ENCODE measurements at regions not wholly inside any gene's neighbourhood (a gene's known extent, or its start where the extent isn't known, plus 50 kb on each side); places are given as distances from the start of the nearest gene placed in this dataset.
"Not testable (repeated sequence)": the region's sequence is repeated elsewhere in the genome, so short reads cannot be mapped to it uniquely, and the experiment has no call there.

- no peak for DNase-seq (ENCODE audit: low spot score)
These were observed 107.1 kb upstream of the STK17B start for GRCh38 chr2:196278491-196278911.

GRCh38 chr2:196279541-196279940 is 108.2 kb upstream of the STK17B start:
- DNase-seq (ENCODE audit: low spot score): no peak

- DNase-seq (ENCODE audit: low spot score): no peak
These were observed 112.9 kb upstream of the STK17B start for GRCh38 chr2:196284144-196284844.

DNA sequence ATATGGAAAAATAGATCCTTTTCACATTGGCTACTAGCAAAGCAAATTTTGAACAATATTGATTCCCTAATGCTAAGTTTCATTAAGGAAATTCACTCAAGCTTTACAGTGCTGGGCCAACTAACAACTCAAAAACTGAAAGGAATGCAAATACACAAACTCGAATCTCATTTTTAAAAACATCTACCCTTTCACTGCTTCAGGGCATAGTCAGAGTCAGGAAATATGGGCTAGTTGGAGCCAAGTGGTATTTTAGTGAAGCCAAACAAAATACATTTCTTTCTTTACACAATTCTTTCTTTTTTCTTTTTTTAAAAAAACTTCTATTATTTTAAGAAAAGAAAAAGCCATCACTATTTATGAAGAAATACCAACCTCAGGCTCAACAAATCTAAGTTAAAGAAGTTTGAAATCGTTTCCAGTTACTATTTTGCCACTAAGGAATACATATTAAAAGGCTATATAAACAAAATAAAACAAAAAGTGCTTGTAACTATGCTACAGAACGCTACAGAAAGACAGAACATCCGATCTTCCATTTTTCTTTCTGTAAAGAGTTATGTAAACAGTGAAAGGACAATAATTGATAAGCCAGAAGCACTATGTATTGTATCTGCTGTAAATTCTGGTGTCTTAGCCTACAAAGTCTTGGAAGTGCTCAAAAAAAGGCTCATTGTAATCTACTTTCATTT is 113.6 kb upstream of the STK17B start:
- no peak for DNase-seq (ENCODE audit: low spot score)

- no peak for DNase-seq (ENCODE audit: low spot score)
These were observed 115.4 kb upstream of the STK17B start for GRCh38 chr2:196286821-196287220.

GRCh38 chr2:196287523-196287922 is 116.1 kb upstream of the STK17B start:
- no peak for DNase-seq (ENCODE audit: low spot score)

DNA sequence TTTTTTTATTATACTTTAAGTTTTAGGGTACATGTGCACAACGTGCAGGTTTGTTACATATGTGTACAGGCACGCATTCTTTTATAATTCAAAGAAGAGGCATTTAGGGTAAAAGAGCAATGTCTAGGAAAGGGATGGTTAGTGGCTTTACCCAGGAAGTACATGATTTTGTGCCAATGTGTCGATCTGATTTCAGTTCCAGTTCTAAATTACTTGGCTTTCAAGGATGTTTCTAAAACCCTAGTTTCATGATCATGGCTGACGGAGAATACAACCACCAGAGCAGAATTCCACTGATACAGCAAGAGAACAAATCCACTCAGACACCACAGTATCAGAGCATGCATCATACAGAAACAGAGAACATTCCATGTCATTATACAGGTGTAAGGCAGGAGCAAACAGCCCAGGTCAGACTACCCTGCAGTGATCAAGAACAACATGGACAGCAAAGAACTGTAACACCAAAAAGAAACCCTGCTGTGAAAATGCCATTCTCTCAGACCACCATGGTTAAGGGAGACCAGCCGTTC is 116.7 kb upstream of the STK17B start:
- DNase-seq (ENCODE audit: low spot score): no peak

- DNase-seq (ENCODE audit: low spot score): no peak
These were observed 117.6 kb upstream of the STK17B start for GRCh38 chr2:196289000-196289399.

DNA sequence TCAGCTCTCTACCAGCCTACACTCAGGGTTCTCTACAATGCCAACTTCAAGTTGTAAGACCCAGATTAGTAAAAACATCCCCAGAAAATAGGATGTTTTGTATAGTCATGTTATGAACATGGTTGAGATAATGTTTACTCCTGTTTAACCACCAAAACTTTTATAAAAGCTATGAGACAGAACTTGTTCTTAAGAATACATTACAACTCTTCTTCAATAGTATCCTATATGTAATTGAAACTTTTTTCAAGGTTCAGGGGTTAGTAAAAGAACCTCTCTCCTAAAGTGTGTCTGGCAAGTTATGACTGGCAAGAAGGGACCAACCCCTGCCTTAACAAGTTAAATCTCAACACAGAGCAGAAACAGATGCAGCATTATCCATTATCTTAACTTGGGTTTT is 118.8 kb upstream of the STK17B start:
- DNase-seq (ENCODE audit: low spot score): no peak

GRCh38 chr2:196290569-196290968 is 119.2 kb upstream of the STK17B start:
- DNase-seq (ENCODE audit: low spot score): no peak

DNA sequence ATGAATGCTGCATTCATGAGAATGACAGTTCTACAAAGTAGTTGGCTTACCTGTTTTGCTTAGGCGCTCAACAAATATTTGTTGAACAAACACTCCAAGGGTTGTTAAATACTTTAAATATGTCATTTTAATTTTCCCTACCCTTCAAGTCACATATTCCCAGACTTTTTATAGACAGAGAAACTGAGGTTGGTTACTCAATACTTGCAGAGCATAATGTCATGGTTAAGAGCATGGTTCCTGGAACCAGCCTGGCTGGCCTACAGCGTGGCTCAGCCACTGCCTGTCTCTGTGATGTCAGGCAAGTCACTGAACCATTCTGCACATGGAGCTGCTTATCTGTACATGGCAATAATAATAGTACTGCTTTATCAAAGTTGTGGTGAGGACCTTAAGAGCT is 120.0 kb upstream of the STK17B start:
- no peak for DNase-seq (ENCODE audit: low spot score)

DNA sequence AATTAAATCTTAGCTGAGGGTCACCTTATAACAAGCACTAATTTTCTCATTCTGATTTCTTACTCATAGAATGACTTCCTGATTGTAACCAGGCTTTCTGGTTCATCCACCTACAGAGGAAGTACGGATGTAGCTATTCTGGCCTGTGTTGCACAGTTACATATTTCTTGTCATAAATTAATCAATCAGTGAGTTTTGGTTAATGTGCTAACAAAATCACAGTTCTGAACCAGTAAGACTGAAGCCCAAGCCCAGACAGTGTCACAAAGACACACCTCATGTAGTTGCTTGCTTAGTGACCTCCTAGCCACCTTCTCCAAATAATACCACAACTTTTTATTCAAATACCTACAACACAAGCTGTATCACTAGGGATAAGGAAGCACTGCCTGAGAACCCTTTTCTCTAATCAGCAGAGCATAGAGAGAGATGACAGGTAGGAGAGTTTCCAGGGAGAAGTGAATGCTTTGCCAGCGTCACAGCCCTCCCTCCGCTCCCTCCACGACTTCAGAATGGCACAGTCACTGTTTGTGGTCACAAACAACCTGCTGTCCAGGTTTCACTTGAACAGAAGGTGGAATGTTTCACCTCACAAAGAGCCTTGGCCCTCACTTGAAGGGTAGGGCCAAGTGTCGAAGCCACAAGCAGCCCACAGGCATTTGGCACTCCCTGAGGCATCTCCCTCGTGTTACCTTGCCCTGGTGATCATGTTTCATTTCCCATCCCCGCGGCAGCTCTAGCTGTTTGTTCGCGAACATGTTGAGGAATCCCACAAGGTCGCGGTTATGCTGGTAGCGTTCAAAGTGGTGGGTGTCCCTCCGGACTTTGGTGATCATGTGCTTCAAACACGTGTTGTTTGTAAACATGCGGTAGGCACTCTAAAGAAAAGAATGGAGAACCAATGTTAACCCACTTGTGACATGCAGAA is 120.8 kb upstream of the STK17B start:
- peak; percentile 97 for DNase-seq (ENCODE audit: low spot score)

GRCh38 chr2:196293751-196294515 is 122.6 kb upstream of the STK17B start:
- peak; percentile 74 for DNase-seq (ENCODE audit: low spot score)

GRCh38 chr2:196294516-196294909 is 123.1 kb upstream of the STK17B start:
- no peak for DNase-seq (ENCODE audit: low spot score)

GRCh38 chr2:196295005-196295404 is 123.6 kb upstream of the STK17B start:
- no peak for DNase-seq (ENCODE audit: low spot score)

- DNase-seq (ENCODE audit: low spot score): not testable (repeated sequence)
These were observed 126.8 kb upstream of the STK17B start for GRCh38 chr2:196298106-196298723.

- peak; percentile 66 for DNase-seq (ENCODE audit: low spot score)
These were observed 136.5 kb upstream of the STK17B start for GRCh38 chr2:196307775-196308305.

- no peak for DNase-seq (ENCODE audit: low spot score)
These were observed 138.3 kb upstream of the STK17B start for GRCh38 chr2:196309691-196310090.

DNA sequence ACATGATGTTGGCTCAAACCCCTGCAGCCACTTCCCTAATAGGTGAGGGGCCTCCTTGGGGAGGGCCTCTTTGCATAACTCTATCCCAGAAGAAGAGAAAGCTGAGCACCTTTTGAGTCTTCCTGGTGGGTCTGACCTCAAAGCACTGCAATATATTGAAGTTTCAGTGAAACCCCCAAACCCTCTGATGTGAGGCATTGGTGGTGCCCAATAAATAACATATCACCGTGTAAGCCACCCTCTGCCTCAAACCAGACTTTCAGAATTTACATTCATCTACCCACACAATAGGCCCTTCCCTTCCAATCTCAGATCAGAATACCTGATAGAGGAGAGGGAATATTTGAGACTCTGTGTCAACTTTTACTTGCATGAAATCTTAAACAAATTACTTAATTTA is 142.8 kb upstream of the STK17B start:
- no peak for DNase-seq (ENCODE audit: low spot score)

DNA sequence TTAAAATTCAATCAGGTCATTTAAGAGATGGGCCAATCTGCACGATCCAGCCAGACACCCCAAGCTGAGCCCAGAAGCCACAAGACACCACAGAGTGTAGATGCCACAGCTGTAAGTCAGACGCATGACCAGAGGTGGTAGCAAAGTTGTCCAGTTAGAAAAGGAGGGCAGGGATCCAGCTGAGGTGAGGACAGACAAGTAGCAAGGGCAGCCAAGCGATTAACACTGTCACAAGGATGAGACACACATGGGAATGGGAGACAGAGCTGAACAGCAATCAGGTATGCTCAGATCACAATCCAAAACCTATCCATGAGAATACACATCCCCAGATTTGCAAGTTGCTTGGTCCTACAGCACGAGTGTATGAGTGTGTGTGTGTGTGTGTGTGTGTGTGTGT is 143.4 kb upstream of the STK17B start:
- DNase-seq (ENCODE audit: low spot score): no peak
